KBM-7 (cell line): ENCODE measurements at regions not wholly inside any gene's neighbourhood (a gene's known extent, or its start where the extent isn't known, plus 50 kb on each side); places are given as distances from the start of the nearest gene placed in this dataset.

Source experiments
- DNase-seq: peaks from one replicate; pipeline ENCODE4 v3.0.0-alpha.2; 2015
- in situ Hi-C: fragments of 300-500 bp; cut with MboI; formaldehyde crosslinking; loops from 2 replicates; pipeline ENCODE4 v1.14.3; 2020; ENCODE audit warnings: low sequenced_read_pairs, low pct_unique_long_range_greater_than_20kb, mixed read lengths

GRCh38 chr18:42426496-42427015, 471.5 kb downstream of the PIK3C3 start:
- no peak for DNase-seq
- in situ Hi-C loops, result no loop called here

- DNase-seq, result no peak
These were observed 474.2 kb downstream of the PIK3C3 start for GRCh38 chr18:42429196-42429595.

GRCh38 chr18:42436222-42436765, 481.3 kb downstream of the PIK3C3 start:
- DNase-seq, result no peak
- in situ Hi-C loops, result no loop called here

More at GRCh38 chr18:42429196-42429595, 474.2 kb downstream of the PIK3C3 start:
- in situ Hi-C loops, result no loop called here

GRCh38 chr18:42437001-42437400, 482.0 kb downstream of the PIK3C3 start:
- in situ Hi-C loops, result no loop called here
- DNase-seq, result no peak

GRCh38 chr18:42437646-42438045, 482.6 kb downstream of the PIK3C3 start:
- in situ Hi-C loops, result no loop called here
- DNase-seq, result no peak

GRCh38 chr18:42442656-42443055, 487.6 kb downstream of the PIK3C3 start:
- in situ Hi-C loops, result no loop called here

GRCh38 chr18:42444349-42444748, 489.3 kb downstream of the PIK3C3 start:
- no peak for DNase-seq
- in situ Hi-C loops, result no loop called here

More at GRCh38 chr18:42442656-42443055, 487.6 kb downstream of the PIK3C3 start:
- DNase-seq, result no peak

GRCh38 chr18:42445359-42445758, 490.3 kb downstream of the PIK3C3 start:
- no peak for DNase-seq
- in situ Hi-C loops, result no loop called here

- in situ Hi-C loops, result no loop called here
These were observed 491.2 kb downstream of the PIK3C3 start for GRCh38 chr18:42446195-42446594.

GRCh38 chr18:42447688-42448087, 492.7 kb downstream of the PIK3C3 start:
- no peak for DNase-seq
- in situ Hi-C loops, result no loop called here

More at GRCh38 chr18:42446195-42446594, 491.2 kb downstream of the PIK3C3 start:
- DNase-seq, result no peak

GRCh38 chr18:42458226-42458625, 503.2 kb downstream of the PIK3C3 start:
- DNase-seq, result no peak
- in situ Hi-C loops, result no loop called here

GRCh38 chr18:42459873-42460272, 504.8 kb downstream of the PIK3C3 start:
- DNase-seq, result no peak
- in situ Hi-C loops, result no loop called here

GRCh38 chr18:42471885-42472284, 516.9 kb downstream of the PIK3C3 start:
- no peak for DNase-seq
- in situ Hi-C loops, result no loop called here

- no peak for DNase-seq
- in situ Hi-C loops, result no loop called here
These were observed 518.6 kb downstream of the PIK3C3 start for GRCh38 chr18:42473611-42474010.

- in situ Hi-C loops, result no loop called here
- DNase-seq, result no peak
These were observed 519.5 kb downstream of the PIK3C3 start for GRCh38 chr18:42474577-42474976.

GRCh38 chr18:42475157-42475556, 520.1 kb downstream of the PIK3C3 start:
- no peak for DNase-seq
- in situ Hi-C loops, result no loop called here

- in situ Hi-C loops, result no loop called here
- DNase-seq, result no peak
These were observed 522.2 kb downstream of the PIK3C3 start for GRCh38 chr18:42477267-42477666.

GRCh38 chr18:42480441-42480840, 525.4 kb downstream of the PIK3C3 start:
- in situ Hi-C loops, result no loop called here

GRCh38 chr18:42484648-42485047, 529.6 kb downstream of the PIK3C3 start:
- in situ Hi-C loops, result no loop called here
- no peak for DNase-seq

More at GRCh38 chr18:42480441-42480840, 525.4 kb downstream of the PIK3C3 start:
- no peak for DNase-seq

GRCh38 chr18:42486271-42486670, 531.2 kb downstream of the PIK3C3 start:
- no peak for DNase-seq
- in situ Hi-C loops, result no loop called here

- no peak for DNase-seq
- in situ Hi-C loops, result no loop called here
These were observed 553.8 kb downstream of the PIK3C3 start for GRCh38 chr18:42508683-42509296.
